ENCODE measurements at regions not wholly inside any gene's neighbourhood (a gene's known extent, or its start where the extent isn't known, plus 50 kb on each side); places are given as distances from the start of the nearest gene placed in this dataset.

- no peak for TF ChIP-seq SUZ12 (IDR thresholded peaks at IDR 0.05)
- no peak for TF ChIP-seq FOXA1 (IDR thresholded peaks at IDR 0.05)
- TF ChIP-seq NFRKB (IDR thresholded peaks at IDR 0.05): no peak
- no peak for TF ChIP-seq ZNF384 (IDR thresholded peaks at IDR 0.05)
- no peak for TF ChIP-seq FOXM1 (IDR thresholded peaks at IDR 0.05; ENCODE audit: borderline replicate concordance)
- no peak for TF ChIP-seq ARNT (IDR thresholded peaks at IDR 0.05)
- no peak for TF ChIP-seq LEF1 (IDR thresholded peaks at IDR 0.05; ENCODE audit: borderline replicate concordance)
Observed at GRCh38 chr2:75801234-75801982, 90.7 kb upstream of the GCFC2 start.
